ENCODE measurements at regions not wholly inside any gene's neighbourhood (a gene's known extent, or its start where the extent isn't known, plus 50 kb on each side); places are given as distances from the start of the nearest gene placed in this dataset.

DNA sequence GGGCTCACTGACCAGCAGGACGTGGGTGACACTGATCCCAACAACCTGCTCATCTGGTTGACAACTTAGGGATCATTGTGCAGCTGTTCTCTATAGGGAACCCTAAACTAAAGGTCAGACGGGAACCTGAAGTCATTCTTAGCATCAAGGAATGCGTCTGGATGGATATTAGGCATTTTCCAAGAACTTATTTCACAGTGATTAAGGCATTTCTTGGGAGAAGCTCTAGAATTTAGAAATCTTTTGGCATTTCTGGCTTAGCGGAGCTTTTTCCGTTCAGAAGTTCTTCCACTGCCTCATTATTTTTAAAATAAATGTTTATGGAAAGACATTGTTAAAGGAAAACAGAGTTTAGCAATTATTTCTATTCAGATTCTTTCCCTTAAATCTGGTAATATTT is 303.3 kb upstream of the IGFBP3 start:
- Histone ChIP-seq H3K79me2 (ENCODE audit: control insufficient read depth in 1 of 2, insufficient read depth in 2 of 2, low read length in 2 of 2) (no peaks in the 10 kb centered on the region), H3K4me3 (ENCODE audit: extremely low read depth in 1 of 4, insufficient read depth in 2 of 4, low read depth in 3 of 4, low read length in 4 of 4) (no peak overlapping the region), H3K56ac (replicated peaks; ENCODE audit: insufficient read length, low read depth, low read length) (no peak overlapping the region), H2AK5ac (ENCODE audit: low read depth, low read length) (no peak overlapping the region), H4K5ac (ENCODE audit: insufficient read length, low read depth, low read length) (no peak overlapping the region), H2BK12ac (ENCODE audit: low read depth, low read length) (no peak overlapping the region), H3K4ac (replicated peaks; ENCODE audit: insufficient read length, low read depth, low read length) (no peak overlapping the region), H3K9me3 (ENCODE audit: insufficient read depth in 2 of 2, low read depth in 1 of 2, low read length in 1 of 2) (no peaks in the 10 kb centered on the region), H4K91ac (replicated peaks; ENCODE audit: insufficient read length, low read length) (no peak overlapping the region), H3K27ac (ENCODE audit: low read depth, low read length) (no peak overlapping the region), H3K23ac (ENCODE audit: insufficient read length) (no peak overlapping the region), H2BK20ac (ENCODE audit: low read length) (no peak overlapping the region), H3K23me2 (ENCODE audit: low read depth, low read length) (no peaks in the 10 kb centered on the region), H4K20me1 (replicated peaks in 1 of 2; ENCODE audit: control insufficient read depth in 1 of 2, insufficient read depth in 2 of 2, low read length in 2 of 2) (no peaks in the 10 kb centered on the region), H3K36me3 (ENCODE audit: control insufficient read depth in 2 of 4, insufficient read depth in 4 of 4, low read length in 3 of 4) (no peaks in the 10 kb centered on the region), H3K4me1 (replicated peaks in 1 of 4; ENCODE audit: control insufficient read depth in 3 of 4, insufficient read depth in 4 of 4, low read length in 3 of 4) (no peaks in the 10 kb centered on the region), H3K27me3 (replicated peaks in 1 of 4; ENCODE audit: control insufficient read depth in 3 of 4, extremely low read depth in 1 of 4, insufficient read depth in 3 of 4, low read length in 3 of 4) (no peaks in the 10 kb centered on the region), H3K18ac (ENCODE audit: extremely low read depth, low read length) (no peak overlapping the region), H2BK15ac (ENCODE audit: low read length) (no peak overlapping the region), H2BK120ac (replicated peaks; ENCODE audit: low read depth, low read length) (no peak overlapping the region), H3K9ac (replicated peaks in 1 of 4; ENCODE audit: extremely low read depth in 1 of 4, low read depth in 3 of 4, low read length in 3 of 4) (no peak overlapping the region), H3K14ac (ENCODE audit: insufficient read length) (no peak overlapping the region), H2BK5ac (ENCODE audit: low read depth, low read length) (no peak overlapping the region), H3K79me1 (ENCODE audit: low read depth, low read length) (no peaks in the 10 kb centered on the region), H2AFZ (ENCODE audit: low read length) (no peak overlapping the region), H4K8ac (ENCODE audit: extremely low read depth, insufficient read depth, low read length) (no peak overlapping the region), H3K4me2 (ENCODE audit: insufficient read depth in 1 of 2, low read depth in 2 of 2, low read length in 2 of 2) (no peak overlapping the region)
- ChIA-PET POLR2A (ENCODE audit: partially characterized antibody) (no interaction called here), CTCF (ENCODE audit: partially characterized antibody) (interaction anchor here (0.9 to 1.1 kb wide), 2 partner anchors 18 to 360 kb away, joined by 3 to 4 read pairs; no protein-coding TSS in a partner anchor)
- DNase-seq (ENCODE audit: low read depth in 1 of 2, low spot score in 2 of 2): no peak
- 72% methylated on average over 5 of the region's 5 CpGs; no CpG with 5 or more reads in 1 of the 2 experiments for WGBS, 2 experiments (ENCODE audit: extremely low coverage in 1 of 2, insufficient coverage in 1 of 2, insufficient read length in 1 of 2, insufficient replicate concordance in 2 of 2, low coverage in 1 of 2, low lambda C conversion rate in 2 of 2, missing lambda C conversion rate in 1 of 2)
- FAIRE-seq: no peak
- TF ChIP-seq YY1 (IDR thresholded peaks at IDR 0.05; ENCODE audit: low read depth, low read length): no peak
- TF ChIP-seq RAD21 (IDR thresholded peaks at IDR 0.05 in 1 of 2, conservative IDR thresholded peaks at IDR 0.05 in 1 of 2; ENCODE audit: low read depth in 2 of 2, low read length in 2 of 2): no peak
- no peak for TF ChIP-seq CBX8 (IDR thresholded peaks at IDR 0.05; ENCODE audit: borderline replicate concordance, low read depth, low read length)
- TF ChIP-seq GTF2F1 (IDR thresholded peaks at IDR 0.05; ENCODE audit: borderline replicate concordance, low read depth, low read length): no peak
- TF ChIP-seq TCF12 (IDR thresholded peaks at IDR 0.05; ENCODE audit: low read depth, low read length): no peak
- TF ChIP-seq, protein P1, sequence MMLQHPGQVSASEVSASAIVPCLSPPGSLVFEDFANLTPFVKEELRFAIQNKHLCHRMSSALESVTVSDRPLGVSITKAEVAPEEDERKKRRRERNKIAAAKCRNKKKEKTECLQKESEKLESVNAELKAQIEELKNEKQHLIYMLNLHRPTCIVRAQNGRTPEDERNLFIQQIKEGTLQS (IDR thresholded peaks at IDR 0.05; ENCODE audit: insufficient read depth, low read depth, low read length): no peak
- TF ChIP-seq SIX5 (IDR thresholded peaks at IDR 0.05; ENCODE audit: low read depth, low read length): no peak
- TF ChIP-seq CTBP2 (IDR thresholded peaks at IDR 0.05; ENCODE audit: borderline replicate concordance, insufficient read depth, insufficient read length, low read length): no peak
- no peak for TF ChIP-seq CHD2 (IDR thresholded peaks at IDR 0.05; ENCODE audit: low read length)
- TF ChIP-seq JUND (IDR thresholded peaks at IDR 0.05; ENCODE audit: low read length): no peak
- no peak for TF ChIP-seq MAFK (IDR thresholded peaks at IDR 0.05; ENCODE audit: low read depth, low read length)
- TF ChIP-seq CBX5 (IDR thresholded peaks at IDR 0.05; ENCODE audit: low read depth, low read length): no peak
- no peak for TF ChIP-seq POLR2AphosphoS5 (IDR thresholded peaks at IDR 0.05; ENCODE audit: low read depth, low read length)
- no peak for TF ChIP-seq RNF2 (IDR thresholded peaks at IDR 0.05; ENCODE audit: borderline replicate concordance, low read depth, low read length, missing control alignments, poor library complexity, severe bottlenecking)
- no peak for TF ChIP-seq BACH1 (IDR thresholded peaks at IDR 0.05; ENCODE audit: low read length)

Measured in H1 (cell line).